ENCODE measurements at regions not wholly inside any gene's neighbourhood (a gene's known extent, or its start where the extent isn't known, plus 50 kb on each side); places are given as distances from the start of the nearest gene placed in this dataset.
A peak's percentile ranks its signal among the peaks of the same experiment; 100 is the strongest.

GRCh38 chr16:85358704-85359146 is 246.5 kb upstream of the CIBAR2 start:
- no peak for TF ChIP-seq CTCF (IDR thresholded peaks at IDR 0.05; ENCODE audit: control extremely low read depth, extremely low read depth)
- WGBS, 2 donors, result 91 to 96% methylated on average over 10 of the region's 10 CpGs
- Histone ChIP-seq H3K27me3 (ENCODE audit: control insufficient read depth in 3 of 3, insufficient read depth in 3 of 3, low read length in 2 of 3) (no peaks in the 10 kb centered on the region), H3K4me1 (ENCODE audit: control insufficient read depth in 5 of 5, insufficient read depth in 5 of 5, low read length in 5 of 5) (peaks cover 0 to 25% (median 5%) of the 10 kb centered on the region in 5 donors), H3K9me3 (ENCODE audit: control insufficient read depth in 4 of 4, insufficient read depth in 3 of 4, low read length in 3 of 4) (no peaks in the 10 kb centered on the region), H3K9ac (ENCODE audit: insufficient read depth in 1 of 2, low read length in 2 of 2) (no peak overlapping the region), H3K36me3 (ENCODE audit: control insufficient read depth in 4 of 4, insufficient read depth in 4 of 4, low read length in 4 of 4) (peaks cover 0 to 4% (median 0%) of the 10 kb centered on the region in 4 donors), H3K4me3 (no peak overlapping the region), H3K27ac (ENCODE audit: low read depth in 1 of 2, low read length in 1 of 2) (no peak overlapping the region)
- DNase-seq, result no peak
- no peak for ATAC-seq (ENCODE audit: insufficient read depth, low FRiP score)

DNA sequence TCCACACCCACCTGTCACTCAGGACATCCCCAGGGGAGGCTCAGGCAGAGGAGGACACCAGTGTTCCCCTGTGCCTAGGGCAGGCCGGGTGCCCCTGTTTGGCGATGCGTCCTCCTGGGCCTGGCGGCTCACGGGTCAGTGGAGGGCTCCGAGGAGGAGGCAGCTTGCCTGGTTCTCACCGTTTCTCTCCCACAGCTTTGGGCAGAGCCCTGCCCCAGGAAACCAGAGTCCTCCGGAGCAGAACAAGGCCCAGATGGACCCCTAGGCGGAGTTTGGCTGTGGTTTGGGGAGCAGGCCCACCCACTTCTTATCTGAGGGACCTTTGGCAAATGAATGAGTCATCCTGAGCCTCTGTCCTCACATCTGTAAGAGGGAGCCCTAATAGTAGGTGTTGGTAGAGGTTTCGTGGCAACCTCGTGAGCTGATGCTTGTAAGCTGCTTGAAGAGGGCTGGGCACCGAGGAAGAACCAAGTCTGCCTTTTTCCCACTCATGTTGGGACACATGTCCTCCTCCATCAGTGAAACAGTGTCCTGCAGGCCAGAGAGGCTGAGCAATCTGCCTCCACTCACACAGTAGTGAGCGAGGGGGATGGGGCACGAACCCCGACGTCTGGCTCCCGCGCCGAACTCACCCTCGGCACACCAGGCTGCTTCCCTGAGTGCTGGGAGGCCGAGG is 247.0 kb upstream of the CIBAR2 start:
- H3K4me3 ChIP-seq, result no peak overlapping the region
- no peaks in the 10 kb centered on the region for H3K27me3 ChIP-seq (ENCODE audit: control insufficient read depth in 3 of 3, insufficient read depth in 3 of 3, low read length in 2 of 3)
- no peaks in the 10 kb centered on the region for H3K9me3 ChIP-seq (ENCODE audit: control insufficient read depth in 4 of 4, insufficient read depth in 3 of 4, low read length in 3 of 4)
- WGBS, 2 donors, result 87% methylated on average over 21 of the region's 21 CpGs
- peak overlapping the region in 1 of 2 donors; percentile 0 for H3K27ac ChIP-seq (ENCODE audit: low read depth in 1 of 2, low read length in 1 of 2)
- no peak for TF ChIP-seq CTCF (IDR thresholded peaks at IDR 0.05; ENCODE audit: control extremely low read depth, extremely low read depth)
- no peak for DNase-seq
- H3K9ac ChIP-seq (ENCODE audit: insufficient read depth in 1 of 2, low read length in 2 of 2), result no peak overlapping the region
- H3K4me1 ChIP-seq (ENCODE audit: control insufficient read depth in 5 of 5, insufficient read depth in 5 of 5, low read length in 5 of 5), result peaks cover 0 to 19% (median 7%) of the 10 kb centered on the region in 5 donors
- peaks cover 0 to 4% (median 0%) of the 10 kb centered on the region in 4 donors for H3K36me3 ChIP-seq (ENCODE audit: control insufficient read depth in 4 of 4, insufficient read depth in 4 of 4, low read length in 4 of 4)
- ATAC-seq (ENCODE audit: insufficient read depth, low FRiP score), result no peak

DNA sequence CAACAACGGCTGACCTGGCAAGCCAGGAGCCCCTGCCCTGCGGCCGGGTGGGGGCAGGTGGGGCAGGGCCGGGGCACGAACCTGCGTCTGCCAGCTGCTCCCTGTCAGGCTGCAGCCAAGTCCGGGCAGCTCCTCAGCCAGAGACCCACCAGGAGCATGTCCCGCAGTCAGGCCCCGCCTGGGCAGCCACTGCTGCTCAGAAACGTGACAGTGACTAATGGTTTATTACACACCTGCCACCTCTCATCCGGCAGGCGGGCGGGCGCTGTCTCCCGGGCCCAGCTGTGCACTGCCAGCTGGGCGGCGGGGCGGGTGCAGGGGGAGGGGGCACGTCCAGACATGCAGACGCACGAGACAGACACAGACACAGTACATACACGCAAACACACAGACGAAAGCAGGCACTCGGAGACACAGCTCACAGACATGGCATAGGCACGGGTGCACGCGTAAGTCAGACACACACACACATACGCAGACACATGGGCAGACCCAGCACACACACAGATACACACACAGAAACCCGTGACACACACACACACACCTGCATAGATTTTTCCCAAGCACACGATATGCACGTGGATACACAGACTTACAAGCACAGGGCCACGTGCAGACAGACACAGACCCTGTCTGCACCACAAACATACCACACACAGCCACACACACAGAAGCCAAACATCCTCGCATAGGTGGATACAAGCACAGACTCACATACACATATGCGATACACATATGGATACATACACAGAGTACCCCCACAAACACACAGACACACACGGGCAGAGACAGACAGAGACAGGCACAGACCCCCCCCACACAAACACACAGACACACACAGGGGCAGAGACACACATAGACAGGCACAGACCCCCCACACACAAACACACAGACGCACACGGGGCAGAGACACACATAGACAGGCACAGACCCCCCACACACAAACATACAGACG is 248.3 kb upstream of the CIBAR2 start:
- H3K27me3 ChIP-seq (ENCODE audit: control insufficient read depth in 3 of 3, insufficient read depth in 3 of 3, low read length in 2 of 3), result no peaks in the 10 kb centered on the region
- H3K4me1 ChIP-seq (ENCODE audit: control insufficient read depth in 5 of 5, insufficient read depth in 5 of 5, low read length in 5 of 5), result peaks cover 0 to 16% (median 11%) of the 10 kb centered on the region in 5 donors
- DNase-seq (no peak), ATAC-seq (ENCODE audit: insufficient read depth, low FRiP score) (no peak)
- no peak overlapping the region for H3K9ac ChIP-seq (ENCODE audit: insufficient read depth in 1 of 2, low read length in 2 of 2)
- H3K36me3 ChIP-seq (ENCODE audit: control insufficient read depth in 4 of 4, insufficient read depth in 4 of 4, low read length in 4 of 4), result peaks cover 0 to 4% (median 0%) of the 10 kb centered on the region in 4 donors
- TF ChIP-seq CTCF (IDR thresholded peaks at IDR 0.05; ENCODE audit: control extremely low read depth, extremely low read depth), result no peak
- no peaks in the 10 kb centered on the region for H3K9me3 ChIP-seq (ENCODE audit: control insufficient read depth in 4 of 4, insufficient read depth in 3 of 4, low read length in 3 of 4)
- H3K27ac ChIP-seq (ENCODE audit: low read depth in 1 of 2, low read length in 1 of 2), result peak overlapping the region in 1 of 2 donors; percentile 76
- H3K4me3 ChIP-seq, result no peak overlapping the region
- WGBS, 2 donors, result 76 to 77% methylated on average over 37 to 38 of the region's 38 CpGs
